Right lobe of liver (tissue), 4 donors: ENCODE measurements at regions not wholly inside any gene's neighbourhood (a gene's known extent, or its start where the extent isn't known, plus 50 kb on each side); places are given as distances from the start of the nearest gene placed in this dataset.

Experiments used
- CTCF ChIP-seq, 4 donors: fragments of 200-600 bp in 3 of 4; fragments of 450-650 bp in 1 of 4; IDR thresholded peaks; one replicate each; pipeline versions ENCODE4 v1.5.1 to v1.8.0; 2016 to 2022; ENCODE audit warnings: antibody characterized with exemption in 4 of 4, mild to moderate bottlenecking in 2 of 4
- POLR2A ChIP-seq: fragments of 450-650 bp; IDR thresholded peaks from one replicate; pipeline ENCODE4 v1.6.1; 2017; ENCODE audit warnings: antibody characterized with exemption, mild to moderate bottlenecking
- donor health status: DM: no; HTN: no; CAD: no.
- donor health status: DM: no; HTN: no; CAD: no.
- donor health status: DM: no; HTN: yes; CAD: no.

- TF ChIP-seq POLR2A, result no peak
- TF ChIP-seq CTCF (IDR thresholded peaks at IDR 0.05), result no peak
Measured at GRCh38 chr20:52096117-52096516, 95.5 kb downstream of the ZFP64 start.
